Stimulated activated CD4-positive, alpha-beta T cell treated with anti-CD3 and anti-CD28 coated beads, Interleukin-4, amount 100 ng/mL, for 4 hours (primary cell): ENCODE measurements at regions not wholly inside any gene's neighbourhood (a gene's known extent, or its start where the extent isn't known, plus 50 kb on each side); places are given as distances from the start of the nearest gene placed in this dataset.
"Not testable (repeated sequence)": the region's sequence is repeated elsewhere in the genome, so short reads cannot be mapped to it uniquely, and the experiment has no call there.

ENCODE experiments used
- DNase-seq, 2 experiments: peaks; one replicate each; pipeline ENCODE4 v3.0.0-alpha.2; 2020

- no peak for DNase-seq
These were observed 618.5 kb downstream of the CCSER2 start for GRCh38 chr10:84946904-84947303.

- DNase-seq = no peak
These were observed 620.3 kb downstream of the CCSER2 start for GRCh38 chr10:84948644-84949043.

- no peak for DNase-seq
These were observed 623.2 kb downstream of the CCSER2 start for GRCh38 chr10:84951616-84952015.

GRCh38 chr10:84957427-84957826, 629.0 kb downstream of the CCSER2 start:
- no peak for DNase-seq

- no peak for DNase-seq
These were observed 637.1 kb downstream of the CCSER2 start for GRCh38 chr10:84965468-84965867.

GRCh38 chr10:84966708-84967441, 638.5 kb downstream of the CCSER2 start:
- no peak for DNase-seq

- DNase-seq = not testable (repeated sequence)
These were observed 640.9 kb downstream of the CCSER2 start for GRCh38 chr10:84969297-84969696.

GRCh38 chr10:84987039-84987438, 658.6 kb downstream of the CCSER2 start:
- no peak for DNase-seq

- no peak for DNase-seq
These were observed 659.6 kb downstream of the CCSER2 start for GRCh38 chr10:84988011-84988410.

- no peak for DNase-seq
These were observed 662.3 kb downstream of the CCSER2 start for GRCh38 chr10:84990713-84991112.

- DNase-seq = no peak
These were observed 662.9 kb downstream of the CCSER2 start for GRCh38 chr10:84991301-84991700.

GRCh38 chr10:84993251-84994035, 665.1 kb downstream of the CCSER2 start:
- no peak for DNase-seq

- no peak for DNase-seq
These were observed 666.3 kb downstream of the CCSER2 start for GRCh38 chr10:84994722-84995121.

- DNase-seq = no peak
These were observed 668.2 kb downstream of the CCSER2 start for GRCh38 chr10:84996580-84996979.

GRCh38 chr10:84997870-84998269, 669.5 kb downstream of the CCSER2 start:
- DNase-seq = no peak

GRCh38 chr10:84999929-85000328, 671.5 kb downstream of the CCSER2 start:
- DNase-seq = no peak

- DNase-seq = no peak
These were observed 674.7 kb downstream of the CCSER2 start for GRCh38 chr10:85003083-85003482.

GRCh38 chr10:85008488-85009184, 680.2 kb downstream of the CCSER2 start:
- DNase-seq = no peak

- DNase-seq = no peak
These were observed 683.9 kb downstream of the CCSER2 start for GRCh38 chr10:85012305-85012704.

- no peak for DNase-seq
These were observed 698.6 kb downstream of the CCSER2 start for GRCh38 chr10:85026878-85027467.

- DNase-seq = no peak
These were observed 704.6 kb downstream of the CCSER2 start for GRCh38 chr10:85032981-85033380.

- DNase-seq = no peak
These were observed 708.3 kb downstream of the CCSER2 start for GRCh38 chr10:85036661-85037060.

GRCh38 chr10:85039311-85039710, 710.9 kb downstream of the CCSER2 start:
- DNase-seq = no peak
